IMR-90 (cell line): ENCODE measurements at regions not wholly inside any gene's neighbourhood (a gene's known extent, or its start where the extent isn't known, plus 50 kb on each side); places are given as distances from the start of the nearest gene placed in this dataset.

Experiments used
- ATAC-seq: fragments of 200-7000 bp; cut with Tn5 transposase; 2 replicates; pipeline ENCODE4 v1.9.1; 2020; ENCODE audit warnings: low read depth, mild to moderate bottlenecking, moderate library complexity
- BruUV-seq: library from RNA; stranded (reverse); fragments of 400-500 nt; replicated peaks from 2 replicates; lab custom pipeline; 2021; lab: Mats Ljungman, UMichigan
- CTCF ChIA-PET: fragments of 300-600 bp; formaldehyde crosslinking; extraction: SDS; loops from one replicate; lab custom pipeline; 2021; ENCODE audit warnings: antibody characterized with exemption; lab: Yijun Ruan, JAX
- POLR2A ChIA-PET: fragments of 300-600 bp; sonication (Branson Sonifier 250); formaldehyde crosslinking; loops from one replicate; lab custom pipeline; 2022; ENCODE audit warnings: antibody characterized with exemption; ENCODE audit not compliant: unreplicated experiment; lab: Charles Lee
- DNase-seq: peaks from one replicate; pipeline ENCODE4 v3.0.0; 2013
- H2AFZ ChIP-seq: replicated peaks from 2 replicates; pipeline ENCODE3; 2013; ENCODE audit warnings: low read length, mild to moderate bottlenecking; ENCODE audit not compliant: poor library complexity
- H2AK5ac ChIP-seq: 2 replicates; pipeline ENCODE4 v1.6.1; 2013; ENCODE audit warnings: low read depth, low read length, inconsistent platforms
- H2AK9ac ChIP-seq: replicated peaks from 2 replicates; pipeline ENCODE3; 2013; ENCODE audit warnings: mild to moderate bottlenecking, low read depth, low read length, moderate library complexity; ENCODE audit not compliant: poor library complexity
- H2BK120ac ChIP-seq: 2 replicates; pipeline ENCODE4 v1.6.1; 2013; ENCODE audit warnings: low read depth, low read length, inconsistent platforms
- H2BK15ac ChIP-seq: 3 replicates; pipeline ENCODE4 v1.6.1; 2013; ENCODE audit warnings: low read depth, low read length, inconsistent platforms
- H2BK20ac ChIP-seq: 2 replicates; pipeline ENCODE4 v1.6.1; 2013; ENCODE audit warnings: low read depth, mild to moderate bottlenecking, inconsistent platforms, low read length, moderate library complexity
- H2BK5ac ChIP-seq: 2 replicates; pipeline ENCODE4 v1.6.1; 2013; ENCODE audit warnings: mild to moderate bottlenecking, low read depth, low read length, inconsistent platforms; ENCODE audit not compliant: poor library complexity, severe bottlenecking
- H3K14ac ChIP-seq: replicated peaks from 2 replicates; pipeline ENCODE4 v1.6.1; 2013; ENCODE audit warnings: low read depth, low read length, inconsistent platforms
- H3K18ac ChIP-seq: 2 replicates; pipeline ENCODE4 v1.6.1; 2013; ENCODE audit warnings: low read depth, low read length, control low read depth
- H3K23ac ChIP-seq: 2 replicates; pipeline ENCODE4 v1.6.1; 2013; ENCODE audit warnings: low read depth, low read length, inconsistent platforms
- H3K27ac ChIP-seq: 2 replicates; pipeline ENCODE4 v1.5.1; 2013; ENCODE audit warnings: mild to moderate bottlenecking, control low read depth, low read length; ENCODE audit not compliant: insufficient read depth
- H3K27me3 ChIP-seq: 2 replicates; pipeline ENCODE4 v1.6.1; 2013; ENCODE audit warnings: low read length; ENCODE audit not compliant: control insufficient read depth, insufficient read depth
- H3K36me3 ChIP-seq: 2 replicates; pipeline ENCODE4 v1.6.1; 2013; ENCODE audit warnings: low read length, mixed read lengths; ENCODE audit not compliant: control insufficient read depth, insufficient read depth
- H3K4ac ChIP-seq: 2 replicates; pipeline ENCODE4 v1.6.1; 2013; ENCODE audit warnings: low read depth, low read length, inconsistent platforms
- H3K4me1 ChIP-seq: 2 replicates; pipeline ENCODE4 v1.6.1; 2013; ENCODE audit warnings: low read length, mixed read lengths; ENCODE audit not compliant: control insufficient read depth, insufficient read depth
- H3K4me2 ChIP-seq: 2 replicates; pipeline ENCODE4 v1.6.1; 2013; ENCODE audit warnings: low read depth, mild to moderate bottlenecking, control low read depth, low read length, moderate library complexity
- H3K4me3 ChIP-seq: 2 replicates; pipeline ENCODE4 v1.5.1; 2013; ENCODE audit warnings: low read depth, mild to moderate bottlenecking, control low read depth, low read length, moderate library complexity; ENCODE audit not compliant: insufficient read depth
- H3K56ac ChIP-seq: 2 replicates; pipeline ENCODE4 v1.6.1; 2013; ENCODE audit warnings: low read length, inconsistent platforms; ENCODE audit not compliant: insufficient read depth; ENCODE audit errors: extremely low read depth
- H3K79me1 ChIP-seq, 2 experiments: 2 replicates each; pipeline ENCODE4 v1.6.1; 2013; ENCODE audit warnings: low read length in 2 of 2, inconsistent platforms in 1 of 2, low read depth in 1 of 2
- H3K9ac ChIP-seq: 2 replicates; pipeline ENCODE4 v1.6.1; 2013; ENCODE audit warnings: low read depth, low read length, control low read depth
- H3K9me1 ChIP-seq: 2 replicates; pipeline ENCODE4 v1.6.1; 2013; ENCODE audit warnings: low read length, inconsistent platforms; ENCODE audit not compliant: insufficient read depth
- H3K9me3 ChIP-seq: 2 replicates; pipeline ENCODE4 v1.6.1; 2013; ENCODE audit warnings: low read length; ENCODE audit not compliant: control insufficient read depth, insufficient read depth
- H4K20me1 ChIP-seq: 2 replicates; pipeline ENCODE4 v1.6.1; 2013; ENCODE audit warnings: low read length, inconsistent platforms; ENCODE audit not compliant: insufficient read depth
- H4K5ac ChIP-seq: 2 replicates; pipeline ENCODE4 v1.6.1; 2013; ENCODE audit warnings: mild to moderate bottlenecking, low read depth, low read length, control low read depth
- H4K8ac ChIP-seq, 2 experiments: 2 replicates each; pipeline ENCODE4 v1.6.1; 2013; ENCODE audit warnings: low read depth in 2 of 2, low read length in 2 of 2, control low read depth in 1 of 2, inconsistent platforms in 1 of 2
- H4K91ac ChIP-seq: 2 replicates; pipeline ENCODE4 v1.6.1; 2013; ENCODE audit warnings: low read depth, low read length, inconsistent platforms; ENCODE audit not compliant: insufficient read depth
- BHLHE40 ChIP-seq: fragments of 150-350 bp; IDR thresholded peaks from 2 replicates; pipeline ENCODE4 v1.6.1; 2016; ENCODE audit warnings: mild to moderate bottlenecking, low read depth, low read length
- CEBPB ChIP-seq: IDR thresholded peaks from 2 replicates; pipeline ENCODE4 v1.6.1; 2012; ENCODE audit warnings: low read depth, low read length, improper control_type of control experiment
- CHD1 ChIP-seq: IDR thresholded peaks from 2 replicates; pipeline ENCODE4 v1.6.1; 2012; ENCODE audit warnings: low read depth, low read length, improper control_type of control experiment
- FOS ChIP-seq: fragments of 150-350 bp; IDR thresholded peaks from 2 replicates; pipeline ENCODE4 v1.6.1; 2016; ENCODE audit warnings: low read depth, low read length
- MAFK ChIP-seq: IDR thresholded peaks from 2 replicates; pipeline ENCODE4 v1.6.1; 2012; ENCODE audit warnings: low read depth, low read length, improper control_type of control experiment
- MAZ ChIP-seq: IDR thresholded peaks from 2 replicates; pipeline ENCODE4 v1.6.1; 2012; ENCODE audit warnings: low read depth, mild to moderate bottlenecking, low read length, improper control_type of control experiment, moderate library complexity, borderline replicate concordance
- MXI1 ChIP-seq: IDR thresholded peaks from 2 replicates; pipeline ENCODE4 v1.6.1; 2012; ENCODE audit warnings: low read depth, mild to moderate bottlenecking, low read length, moderate library complexity, borderline replicate concordance
- NFE2L2 ChIP-seq: fragments of 150-350 bp; IDR thresholded peaks from 2 replicates; pipeline ENCODE4 v1.6.1; 2016; ENCODE audit warnings: low read depth, mild to moderate bottlenecking, low read length
- POLR2A ChIP-seq: IDR thresholded peaks from 2 replicates; pipeline ENCODE4 v1.6.1; 2012; ENCODE audit warnings: mild to moderate bottlenecking, low read depth, low read length
- RAD21 ChIP-seq: IDR thresholded peaks from 2 replicates; pipeline ENCODE4 v1.6.1; 2012; ENCODE audit warnings: low read length, improper control_type of control experiment
- RCOR1 ChIP-seq: IDR thresholded peaks from 2 replicates; pipeline ENCODE4 v1.6.1; 2012; ENCODE audit warnings: mild to moderate bottlenecking, low read length, improper control_type of control experiment; ENCODE audit not compliant: insufficient replicate concordance
- RFX5 ChIP-seq: IDR thresholded peaks from 2 replicates; pipeline ENCODE4 v1.8.0; 2012; ENCODE audit warnings: low read depth, mild to moderate bottlenecking, low read length, moderate library complexity
- SMC3 ChIP-seq: fragments of 150-350 bp; IDR thresholded peaks from 2 replicates; pipeline ENCODE4 v1.6.1; 2016; ENCODE audit warnings: low read depth, mild to moderate bottlenecking, antibody characterized with exemption, low read length, moderate library complexity
- WGBS, 2 experiments: methylation state at CpG; one replicate each; pipeline versions ENCODE4 v1.1.5 to v1.1.7; 2013; ENCODE audit warnings: missing lambda C conversion rate in 2 of 2; ENCODE audit not compliant: insufficient read length in 1 of 2; ENCODE audit errors: extremely low coverage in 2 of 2; 5-methylcytosine and 5-hydroxymethylcytosine counted together
- dilution Hi-C: fragments of 300-500 bp; cut with HindIII; formaldehyde crosslinking; loops from one replicate; pipeline ENCODE4 v1.14.3; 2018; ENCODE audit warnings: low sequenced_read_pairs; ENCODE audit not compliant: unreplicated experiment
- in situ Hi-C: fragments of 300-500 bp; cut with MboI; formaldehyde crosslinking; loops from 3 replicates; pipeline ENCODE4 v1.14.3; 2019; ENCODE audit warnings: low sequenced_read_pairs, inconsistent platforms, mixed read lengths
- intact Hi-C: fragments of 100-400 bp; cut with micrococcal nuclease; formaldehyde crosslinking; loops from 2 replicates; pipeline ENCODE4 v1.10.0; 2022
- TF ChIP-seq, protein P1 (sequence below): fragments of 150-350 bp; IDR thresholded peaks from 2 replicates; pipeline ENCODE4 v1.6.1; 2016; ENCODE audit warnings: low read depth, mild to moderate bottlenecking, low read length, moderate library complexity, borderline replicate concordance
- TF ChIP-seq, protein P2 (sequence below): conservative IDR thresholded peaks from 2 replicates; pipeline ENCODE4 v1.5.1; 2012; ENCODE audit warnings: mild to moderate bottlenecking, low read depth, low read length, improper control_type of control experiment
- TF ChIP-seq, protein P3 (sequence below): fragments of 150-350 bp; IDR thresholded peaks from 2 replicates; pipeline ENCODE4 v1.6.1; 2017; ENCODE audit warnings: mild to moderate bottlenecking, antibody characterized with exemption, low read length, low read depth

DNA sequence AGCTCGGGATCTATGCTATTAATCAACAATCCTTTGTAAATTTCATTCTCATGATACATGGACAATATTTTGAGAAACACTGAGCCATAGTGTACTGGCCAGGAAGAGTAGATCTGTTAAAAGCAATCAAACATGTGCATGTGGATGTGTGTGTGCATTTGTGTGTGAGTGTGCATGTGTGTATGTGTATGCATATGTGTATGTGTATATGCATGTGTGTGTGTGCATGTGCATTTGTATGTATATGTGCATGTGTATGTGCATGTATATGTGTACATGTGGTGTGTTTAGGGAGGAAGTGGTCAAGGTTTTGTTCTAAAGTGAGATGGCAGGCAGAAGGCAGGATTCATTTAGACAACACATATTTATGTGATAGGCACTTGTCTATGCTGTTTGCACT, 623.8 kb downstream of the ADCYAP1 start:
- no peak overlapping the region for H2AK9ac ChIP-seq
- no peak overlapping the region for H4K5ac ChIP-seq
- no peak overlapping the region for H3K4me2 ChIP-seq
- H3K23ac ChIP-seq: no peak overlapping the region
- H2BK120ac ChIP-seq: no peak overlapping the region
- H3K9me3 ChIP-seq: peaks cover 3% of the 10 kb centered on the region; the same call in 1 of the 2 replicates
- H2AFZ ChIP-seq: no peak overlapping the region
- no peak overlapping the region for H2BK5ac ChIP-seq
- in situ Hi-C loops (no loop called here), intact Hi-C loops (no loop called here), dilution Hi-C loops (no loop called here)
- no peak overlapping the region for H3K4me3 ChIP-seq
- no peak overlapping the region for H4K91ac ChIP-seq
- no peak overlapping the region for H3K27ac ChIP-seq
- H2BK20ac ChIP-seq: no peak overlapping the region
- no peaks in the 10 kb centered on the region for H3K27me3 ChIP-seq
- ChIA-PET CTCF (no interaction called here), POLR2A (no interaction called here)
- no peaks in the 10 kb centered on the region for H3K4me1 ChIP-seq
- no peak overlapping the region for H3K14ac ChIP-seq
- no CpG with 5 or more reads among the region's 1 CpG for WGBS, 2 experiments
- H3K36me3 ChIP-seq: no peaks in the 10 kb centered on the region
- BruUV-seq: no TSS peak
- H2BK15ac ChIP-seq: no peak overlapping the region
- H3K79me1 ChIP-seq: no peaks in the 10 kb centered on the region
- H3K56ac ChIP-seq: no peak overlapping the region
- TF ChIP-seq BHLHE40 (no peak), MAFK (no peak), POLR2A (no peak), MXI1 (no peak), FOS (no peak), RFX5 (no peak), NFE2L2 (no peak), CHD1 (no peak), RAD21 (no peak), MAZ (no peak), RCOR1 (no peak), SMC3 (no peak), CEBPB (no peak)
- TF ChIP-seq, protein P1, sequence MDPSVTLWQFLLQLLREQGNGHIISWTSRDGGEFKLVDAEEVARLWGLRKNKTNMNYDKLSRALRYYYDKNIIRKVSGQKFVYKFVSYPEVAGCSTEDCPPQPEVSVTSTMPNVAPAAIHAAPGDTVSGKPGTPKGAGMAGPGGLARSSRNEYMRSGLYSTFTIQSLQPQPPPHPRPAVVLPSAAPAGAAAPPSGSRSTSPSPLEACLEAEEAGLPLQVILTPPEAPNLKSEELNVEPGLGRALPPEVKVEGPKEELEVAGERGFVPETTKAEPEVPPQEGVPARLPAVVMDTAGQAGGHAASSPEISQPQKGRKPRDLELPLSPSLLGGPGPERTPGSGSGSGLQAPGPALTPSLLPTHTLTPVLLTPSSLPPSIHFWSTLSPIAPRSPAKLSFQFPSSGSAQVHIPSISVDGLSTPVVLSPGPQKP: no peak
- TF ChIP-seq, protein P2, sequence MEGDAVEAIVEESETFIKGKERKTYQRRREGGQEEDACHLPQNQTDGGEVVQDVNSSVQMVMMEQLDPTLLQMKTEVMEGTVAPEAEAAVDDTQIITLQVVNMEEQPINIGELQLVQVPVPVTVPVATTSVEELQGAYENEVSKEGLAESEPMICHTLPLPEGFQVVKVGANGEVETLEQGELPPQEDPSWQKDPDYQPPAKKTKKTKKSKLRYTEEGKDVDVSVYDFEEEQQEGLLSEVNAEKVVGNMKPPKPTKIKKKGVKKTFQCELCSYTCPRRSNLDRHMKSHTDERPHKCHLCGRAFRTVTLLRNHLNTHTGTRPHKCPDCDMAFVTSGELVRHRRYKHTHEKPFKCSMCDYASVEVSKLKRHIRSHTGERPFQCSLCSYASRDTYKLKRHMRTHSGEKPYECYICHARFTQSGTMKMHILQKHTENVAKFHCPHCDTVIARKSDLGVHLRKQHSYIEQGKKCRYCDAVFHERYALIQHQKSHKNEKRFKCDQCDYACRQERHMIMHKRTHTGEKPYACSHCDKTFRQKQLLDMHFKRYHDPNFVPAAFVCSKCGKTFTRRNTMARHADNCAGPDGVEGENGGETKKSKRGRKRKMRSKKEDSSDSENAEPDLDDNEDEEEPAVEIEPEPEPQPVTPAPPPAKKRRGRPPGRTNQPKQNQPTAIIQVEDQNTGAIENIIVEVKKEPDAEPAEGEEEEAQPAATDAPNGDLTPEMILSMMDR: no peak
- TF ChIP-seq, protein P3, sequence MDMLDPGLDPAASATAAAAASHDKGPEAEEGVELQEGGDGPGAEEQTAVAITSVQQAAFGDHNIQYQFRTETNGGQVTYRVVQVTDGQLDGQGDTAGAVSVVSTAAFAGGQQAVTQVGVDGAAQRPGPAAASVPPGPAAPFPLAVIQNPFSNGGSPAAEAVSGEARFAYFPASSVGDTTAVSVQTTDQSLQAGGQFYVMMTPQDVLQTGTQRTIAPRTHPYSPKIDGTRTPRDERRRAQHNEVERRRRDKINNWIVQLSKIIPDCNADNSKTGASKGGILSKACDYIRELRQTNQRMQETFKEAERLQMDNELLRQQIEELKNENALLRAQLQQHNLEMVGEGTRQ: no peak
- H3K9me1 ChIP-seq: no peaks in the 10 kb centered on the region
- no peak overlapping the region for H3K18ac ChIP-seq
- no peak overlapping the region for H2AK5ac ChIP-seq
- no peak overlapping the region for H3K4ac ChIP-seq
- H4K20me1 ChIP-seq: no peaks in the 10 kb centered on the region
- no peak overlapping the region for H4K8ac ChIP-seq
- H3K9ac ChIP-seq: no peak overlapping the region
- ATAC-seq (no peak), DNase-seq (no peak)
